HG03039 (cell line): ENCODE measurements at regions not wholly inside any gene's neighbourhood (a gene's known extent, or its start where the extent isn't known, plus 50 kb on each side); places are given as distances from the start of the nearest gene placed in this dataset.

ENCODE experiments used
- ATAC-seq: cut with Tn5 transposase; IDR thresholded peaks from one replicate; pipeline ENCODE4 v1.9.1; 2021; ENCODE audit warnings: mild to moderate bottlenecking, moderate library complexity; ENCODE audit not compliant: unreplicated experiment

DNA sequence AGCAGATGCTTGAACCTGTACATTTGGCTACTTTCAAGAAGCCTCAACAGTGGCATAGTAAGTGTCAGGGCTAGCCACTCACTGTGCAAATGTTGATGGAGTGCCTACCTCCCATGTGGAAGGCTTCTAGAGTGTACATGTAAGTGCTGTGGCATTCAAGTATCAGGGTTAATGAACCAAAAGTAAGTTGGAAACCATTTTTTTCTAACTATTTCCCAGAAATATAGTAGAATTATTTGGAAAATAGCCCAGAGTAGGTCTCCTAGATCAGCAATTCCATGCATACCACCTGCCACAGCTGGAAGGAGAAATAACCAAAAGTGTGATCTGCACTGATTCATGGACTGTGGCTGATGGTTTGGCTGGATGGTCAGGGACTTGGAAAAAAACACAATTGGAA lies 53.3 kb downstream of the FOXD1 start:
- ATAC-seq: no peak

DNA sequence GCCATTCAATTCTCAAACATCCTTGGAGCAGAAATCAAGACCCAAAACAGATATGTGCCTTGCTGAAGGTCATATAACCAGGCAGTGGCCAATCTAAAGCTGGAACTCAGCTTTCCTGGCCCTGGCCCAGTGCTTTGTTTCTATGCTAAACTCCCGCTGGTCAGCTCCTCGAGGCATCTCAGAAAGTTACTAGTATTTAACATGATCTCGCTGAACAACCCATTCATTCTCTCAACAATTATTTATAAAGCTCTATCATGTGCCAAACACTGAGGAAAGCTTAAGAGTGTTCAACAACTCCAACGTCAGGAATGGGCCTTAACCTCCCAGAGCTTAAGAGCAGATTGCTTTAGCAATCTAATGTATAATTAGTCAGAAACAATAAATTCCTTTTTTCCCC lies 54.0 kb downstream of the FOXD1 start:
- ATAC-seq: no peak

DNA sequence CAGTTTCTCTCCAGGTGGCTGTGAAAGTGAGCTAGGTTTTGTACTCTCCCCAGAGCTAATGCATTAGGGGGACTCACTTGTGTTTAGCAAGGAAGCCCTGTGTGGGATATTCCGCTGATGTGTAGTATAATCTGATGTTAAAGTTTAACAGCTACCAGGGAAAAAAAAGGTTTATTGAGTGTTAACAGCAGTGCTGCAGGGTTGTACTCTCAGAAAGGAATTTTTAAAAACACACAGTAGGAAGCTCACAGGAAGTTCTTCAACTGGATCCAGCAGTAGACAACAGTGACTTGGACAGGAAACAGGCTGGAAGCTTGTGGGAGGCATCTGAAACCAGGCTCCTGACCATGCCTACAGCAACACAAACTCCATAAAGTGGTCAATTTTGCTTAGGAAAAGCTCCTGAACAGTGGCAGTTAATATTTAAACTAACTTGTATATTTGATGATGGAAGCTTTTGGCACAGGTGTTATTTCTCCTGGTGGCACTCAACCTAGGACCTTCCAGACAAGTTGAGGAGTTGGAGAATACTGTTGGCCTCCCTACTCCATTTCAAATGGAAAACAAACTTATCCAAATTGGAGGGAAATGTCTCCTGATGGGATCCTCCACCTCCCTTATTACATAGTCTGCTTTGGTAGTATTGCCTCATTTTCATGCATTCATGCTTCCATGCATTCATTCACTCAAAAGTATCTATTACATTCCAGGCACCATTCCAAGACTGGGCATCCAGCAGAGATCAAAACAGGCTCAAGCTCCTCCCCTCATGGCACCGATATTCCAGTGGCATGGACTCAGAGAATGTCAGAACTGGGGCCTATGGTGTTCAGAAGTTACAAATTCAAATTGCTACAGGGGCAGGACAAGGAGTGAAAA lies 54.7 kb downstream of the FOXD1 start:
- ATAC-seq: no peak

DNA sequence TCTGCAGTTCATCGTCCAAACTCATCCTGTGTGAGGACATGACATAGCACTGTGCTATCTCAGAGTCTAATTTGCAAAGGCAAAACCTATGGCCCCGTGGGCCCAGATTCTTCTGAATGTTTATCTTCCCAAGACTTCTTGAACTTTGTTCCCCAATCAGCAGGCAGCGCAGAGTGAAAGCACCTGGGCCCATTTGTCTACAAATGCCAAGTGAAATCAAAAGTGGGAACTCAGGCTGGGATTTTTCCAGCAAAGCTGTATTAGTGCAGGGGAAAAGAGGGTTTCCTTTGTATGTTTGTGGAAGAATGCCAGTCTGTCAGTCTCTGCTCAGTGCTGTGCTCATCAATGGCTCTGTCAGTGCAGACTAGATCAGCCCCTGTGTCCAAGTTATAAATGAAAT lies 55.8 kb downstream of the FOXD1 start:
- no peak for ATAC-seq

DNA sequence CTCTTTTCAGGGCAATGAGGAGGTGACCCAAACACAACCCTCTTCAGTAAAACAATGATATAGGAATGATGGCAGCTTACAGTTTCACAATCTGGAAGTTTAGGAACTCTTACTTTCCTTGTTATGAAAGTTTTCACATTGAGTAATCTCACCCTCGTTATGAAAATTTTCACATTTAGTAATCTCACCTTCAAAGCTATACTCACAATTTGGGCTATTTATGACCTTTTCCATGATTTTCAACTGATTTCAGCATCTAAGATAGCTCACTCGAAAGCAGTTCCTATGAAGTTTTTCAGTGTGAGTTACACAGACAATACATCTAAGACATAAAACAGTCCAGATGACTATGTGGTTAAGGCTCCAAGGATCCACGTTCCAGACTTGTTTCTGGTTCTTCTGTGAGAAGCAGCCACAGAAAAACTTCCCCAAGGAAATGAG lies 57.1 kb downstream of the FOXD1 start:
- ATAC-seq: no peak

DNA sequence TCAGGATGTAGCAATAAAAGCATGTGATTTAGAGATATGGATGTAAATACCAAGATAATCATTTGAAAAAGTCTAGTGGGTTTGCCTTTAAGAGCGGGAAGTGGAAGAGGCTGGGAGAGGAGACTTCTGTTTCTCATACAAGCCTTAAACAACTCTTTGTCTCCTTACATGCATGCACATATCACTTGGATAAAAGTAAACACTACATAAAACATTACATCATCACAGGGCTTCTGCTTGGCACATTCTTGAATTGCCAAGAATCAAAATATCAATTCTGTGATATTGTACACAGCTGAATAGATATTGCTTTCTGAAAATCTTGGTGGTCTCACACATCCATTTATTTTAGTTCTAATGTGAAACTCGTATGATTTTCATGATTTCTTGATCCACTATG lies 57.6 kb downstream of the FOXD1 start:
- no peak for ATAC-seq

DNA sequence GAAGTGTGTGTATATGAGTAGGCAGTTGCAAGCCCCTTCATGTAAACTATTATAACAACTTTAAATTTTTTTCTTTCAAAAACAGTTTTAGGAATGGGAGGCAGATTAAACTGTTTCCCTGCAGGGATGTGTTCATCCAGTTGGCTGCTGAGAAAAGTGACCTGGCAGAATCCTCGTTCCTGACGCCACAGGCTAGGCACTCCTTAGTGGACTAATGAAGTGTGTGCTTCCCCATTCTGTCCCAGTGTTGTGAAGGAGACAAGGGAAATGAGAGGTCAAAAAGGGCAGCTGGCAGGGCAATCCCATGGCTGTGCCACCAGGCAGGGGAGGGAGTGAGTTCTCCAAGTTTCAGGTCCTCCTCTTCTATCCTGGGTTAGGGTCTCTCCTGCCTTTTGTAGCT lies 59.8 kb downstream of the FOXD1 start:
- ATAC-seq: no peak

DNA sequence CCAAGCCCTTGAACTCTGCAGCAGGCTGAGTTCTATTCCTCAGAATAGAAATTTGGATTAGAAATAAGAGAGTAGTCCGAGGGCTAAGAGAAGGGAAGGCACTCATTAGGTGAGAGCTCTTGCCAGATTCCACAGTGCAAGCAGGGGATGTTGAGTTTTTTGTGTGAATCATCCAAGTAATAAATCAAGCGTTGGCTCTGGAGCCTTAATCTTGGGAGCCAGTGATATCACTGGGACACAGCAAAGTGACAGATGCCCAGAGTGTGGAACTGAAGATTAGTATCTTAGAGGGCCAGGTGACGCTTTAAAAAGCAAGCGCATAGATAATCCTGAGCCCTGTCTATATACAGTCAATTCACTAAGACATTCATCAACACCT lies 60.3 kb downstream of the FOXD1 start:
- no peak for ATAC-seq

DNA sequence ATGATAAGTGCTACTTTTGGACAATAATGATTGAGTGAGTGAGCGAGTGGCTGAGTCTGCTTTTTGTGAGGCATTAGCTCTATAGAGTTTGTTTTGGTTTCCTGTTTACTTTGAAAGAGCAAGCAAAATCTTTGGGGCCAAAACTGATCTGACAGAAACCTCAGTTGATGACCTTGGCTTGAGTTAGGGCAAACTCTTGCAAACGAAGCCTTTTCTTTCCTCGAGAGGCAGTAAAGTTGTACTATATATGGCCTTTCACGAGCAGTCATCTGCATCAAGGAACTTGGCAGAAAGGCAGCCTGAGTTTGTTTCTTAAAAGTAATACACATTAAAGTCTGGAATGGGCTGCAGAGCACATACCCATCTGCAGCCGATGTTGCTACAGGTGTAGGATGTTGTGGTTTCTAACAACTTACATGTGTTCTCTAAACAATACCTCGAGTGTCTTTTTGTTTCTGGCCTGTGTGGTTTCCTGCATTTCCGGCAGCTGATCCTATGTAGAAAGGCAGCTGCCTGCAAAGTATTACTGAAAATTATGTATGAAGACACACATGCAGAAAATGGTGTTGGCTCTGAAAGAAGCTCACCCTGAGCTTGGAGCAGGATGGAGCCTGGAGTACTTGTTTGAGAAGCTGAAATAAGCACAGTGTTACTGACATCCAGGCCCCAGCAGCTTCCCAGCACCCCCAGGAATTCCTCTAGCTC lies 60.8 kb downstream of the FOXD1 start:
- peak; percentile 93 for ATAC-seq

DNA sequence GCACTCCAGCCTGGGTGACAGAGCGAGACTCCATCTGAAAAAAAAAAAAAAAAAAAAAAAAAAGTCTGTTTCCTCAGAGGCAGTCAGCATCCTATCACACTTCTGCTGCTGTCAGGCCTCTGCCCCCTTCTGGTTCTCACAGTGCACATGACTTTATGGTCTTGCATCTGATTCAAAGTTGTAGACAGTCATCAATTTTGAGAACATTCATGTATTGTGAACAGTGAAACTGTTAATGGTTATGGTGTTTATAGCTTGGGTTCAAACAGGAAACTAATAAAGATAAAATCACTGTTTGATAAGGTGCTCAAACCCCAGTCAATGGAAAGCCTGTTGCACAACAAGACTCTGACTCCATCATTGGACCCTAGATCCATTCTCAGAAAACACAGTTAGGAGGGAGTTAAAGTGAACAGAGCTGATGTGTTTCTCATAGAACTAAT lies 61.4 kb downstream of the FOXD1 start:
- ATAC-seq: no peak

DNA sequence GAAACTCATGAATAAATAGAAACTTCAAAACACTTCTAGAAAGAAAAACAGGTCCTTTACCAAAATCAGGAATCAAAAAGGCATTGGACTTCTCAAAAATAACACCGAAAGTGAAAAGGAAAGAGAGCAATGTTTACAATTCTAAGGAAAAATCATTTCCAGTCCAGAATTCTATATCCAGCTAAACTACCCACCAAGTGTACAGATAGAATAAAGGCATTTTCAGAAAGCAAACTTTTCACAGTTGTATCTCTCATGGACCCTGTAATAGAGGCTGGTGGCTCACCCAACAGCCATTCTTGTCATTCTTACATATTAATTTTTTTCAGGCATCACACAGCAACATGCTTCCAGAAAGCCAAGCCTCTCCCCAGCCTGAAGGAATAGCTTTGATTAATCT lies 63.7 kb downstream of the FOXD1 start:
- ATAC-seq: no peak

DNA sequence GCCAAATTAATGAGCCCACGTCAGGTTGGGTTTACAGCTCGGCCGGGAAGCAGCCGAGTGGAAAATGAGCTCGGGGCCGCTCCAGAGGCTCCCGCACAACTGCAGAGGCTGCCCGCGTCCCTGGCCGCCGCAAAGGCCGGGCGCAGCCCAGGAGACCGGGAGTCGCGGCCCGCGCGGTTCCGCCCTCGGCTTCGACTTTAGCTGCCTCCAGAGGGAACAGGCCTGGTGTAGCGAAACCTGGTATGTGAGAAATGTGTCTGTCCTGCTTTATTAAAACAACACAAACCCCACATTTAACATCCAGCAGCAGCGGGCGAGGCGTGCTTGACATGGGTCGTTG lies 66.2 kb downstream of the FOXD1 start:
- ATAC-seq: no peak

DNA sequence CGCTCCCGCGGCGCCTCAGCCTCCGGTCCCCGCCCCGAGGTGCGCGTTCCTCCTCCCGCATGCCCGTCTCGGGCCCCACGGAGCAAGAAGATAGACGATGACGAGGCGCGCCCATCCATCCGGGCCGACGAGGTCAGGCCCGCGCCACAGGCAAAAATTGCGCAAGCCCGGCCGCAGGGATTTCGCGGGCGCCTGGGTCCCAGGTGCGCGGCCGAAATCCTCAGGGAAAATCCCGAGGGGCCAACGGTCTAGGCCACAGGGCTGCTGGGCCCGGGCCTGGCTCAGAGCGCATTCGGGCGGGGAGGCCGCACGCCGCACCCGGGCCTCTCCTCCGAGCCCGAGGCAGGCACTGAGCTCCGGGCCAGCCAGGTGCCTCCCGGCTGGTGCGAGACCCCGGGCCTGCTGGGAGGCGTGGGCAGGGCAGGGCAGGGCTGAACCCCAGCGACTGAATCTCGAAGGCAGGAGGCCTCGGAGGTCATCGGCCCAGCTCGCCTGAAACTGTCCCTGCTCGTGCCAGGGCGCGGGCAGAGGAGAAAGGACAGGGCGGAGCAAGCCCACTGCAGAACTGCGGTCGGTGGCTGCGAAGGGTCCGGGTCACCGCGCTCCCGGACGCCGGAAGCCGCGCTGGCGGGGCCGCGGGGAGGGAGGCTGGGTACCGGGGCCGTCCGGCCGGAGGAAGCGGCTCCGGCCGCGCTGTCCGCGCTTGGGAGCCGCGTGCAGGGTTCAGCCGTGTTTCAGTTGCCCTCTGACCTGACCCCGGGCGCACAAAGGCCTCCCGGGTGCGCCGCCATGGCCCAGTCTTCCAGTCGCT lies 66.8 kb downstream of the FOXD1 start:
- no peak for ATAC-seq

DNA sequence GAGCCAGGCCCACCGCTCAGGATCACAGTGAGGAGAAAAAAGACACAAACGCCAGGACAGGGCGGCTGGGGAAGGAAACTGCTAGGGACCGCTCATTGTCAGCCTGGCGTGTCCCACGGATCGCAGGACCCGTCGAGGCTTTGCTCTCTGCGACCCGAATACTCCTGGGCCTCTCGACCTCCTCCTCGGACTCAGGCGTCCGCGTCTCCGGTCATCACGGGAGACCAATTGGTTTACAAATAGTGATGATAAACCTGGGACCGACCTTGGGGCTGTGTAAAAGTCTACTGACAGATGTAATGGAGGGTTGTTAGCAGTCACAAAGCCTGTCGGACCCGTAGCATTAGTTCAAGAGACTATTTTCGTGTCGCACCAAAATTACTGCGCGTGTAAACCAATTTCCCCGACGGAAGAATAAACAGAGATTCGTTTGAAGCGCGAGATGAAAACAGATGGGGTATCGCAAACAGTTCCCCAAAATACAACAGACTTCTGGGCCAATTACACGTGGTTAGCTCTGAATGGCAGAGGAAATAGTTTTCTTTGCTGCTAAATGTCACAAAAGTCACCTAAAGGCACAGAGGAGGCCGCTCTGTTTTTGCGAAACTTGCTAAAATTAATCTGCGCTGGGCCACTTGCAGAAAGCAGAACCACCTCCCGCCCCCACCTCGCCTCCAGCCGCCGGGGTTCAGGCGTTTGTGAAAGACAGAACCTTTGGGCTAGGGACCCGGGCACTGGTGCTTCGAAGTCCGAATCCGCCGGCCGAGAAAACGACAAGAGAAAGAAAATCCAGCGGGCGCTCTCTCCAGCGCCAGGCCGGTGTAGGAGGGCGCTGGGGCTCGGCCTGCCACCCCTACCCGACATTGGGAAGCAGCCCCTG lies 67.6 kb downstream of the FOXD1 start:
- no peak for ATAC-seq

DNA sequence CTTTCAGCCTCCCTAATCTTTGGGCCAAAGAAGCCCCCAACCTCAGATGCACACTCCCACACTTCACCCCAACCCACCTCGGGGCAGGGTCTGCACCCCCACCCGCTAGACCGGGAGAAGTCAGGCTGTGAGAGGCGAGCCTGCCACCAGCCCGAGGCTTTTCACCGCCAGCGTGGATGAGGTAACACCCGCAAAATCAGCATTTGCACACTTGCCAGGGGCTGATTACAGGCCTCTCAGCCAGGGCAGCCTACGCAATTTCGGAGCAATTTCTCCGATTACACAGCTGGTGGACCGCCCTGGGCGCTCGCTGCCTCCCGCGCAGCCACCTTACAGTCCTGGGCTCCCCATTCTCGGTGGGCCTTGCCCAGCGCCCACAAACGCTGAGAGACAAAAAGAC lies 68.5 kb downstream of the FOXD1 start:
- ATAC-seq: no peak

DNA sequence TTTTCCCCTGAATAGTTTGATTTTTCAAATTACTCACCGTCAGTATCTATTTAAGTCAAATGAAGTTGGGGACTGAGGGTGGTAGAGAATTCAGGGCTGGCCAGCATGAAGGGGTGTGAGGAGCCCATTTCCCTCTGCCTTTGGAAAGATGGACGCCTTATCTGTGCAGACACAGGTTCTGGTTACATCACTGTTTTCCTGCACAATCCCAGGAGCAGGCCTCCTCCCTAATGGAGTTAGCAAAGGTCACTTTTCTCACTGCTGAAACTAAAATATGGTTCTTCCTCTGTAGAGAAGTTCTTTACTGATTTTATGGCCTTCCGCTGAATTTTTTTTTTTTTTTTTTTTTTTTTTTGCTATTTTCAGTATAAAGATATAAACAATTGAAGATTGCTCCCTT lies 69.1 kb downstream of the FOXD1 start:
- no peak for ATAC-seq

DNA sequence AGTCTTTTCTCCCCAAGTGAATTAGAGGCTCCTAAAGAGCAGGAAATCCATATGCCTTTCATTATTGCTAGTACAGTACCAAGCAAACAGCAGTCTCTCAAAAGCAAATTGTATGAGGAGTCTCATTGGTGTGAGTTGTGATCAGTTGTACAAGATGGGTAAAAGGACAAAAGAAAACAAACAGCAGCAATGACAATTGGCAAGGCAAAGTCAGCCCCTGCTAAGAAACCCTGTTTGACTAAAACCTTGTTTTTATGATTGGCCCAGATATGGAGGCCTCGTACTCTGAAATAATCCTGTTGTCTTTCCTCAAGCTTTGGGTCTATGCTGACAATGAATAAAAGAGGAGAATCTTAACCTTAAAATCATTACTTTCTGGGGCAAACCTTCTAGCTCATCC lies 69.8 kb downstream of the FOXD1 start:
- ATAC-seq: no peak

DNA sequence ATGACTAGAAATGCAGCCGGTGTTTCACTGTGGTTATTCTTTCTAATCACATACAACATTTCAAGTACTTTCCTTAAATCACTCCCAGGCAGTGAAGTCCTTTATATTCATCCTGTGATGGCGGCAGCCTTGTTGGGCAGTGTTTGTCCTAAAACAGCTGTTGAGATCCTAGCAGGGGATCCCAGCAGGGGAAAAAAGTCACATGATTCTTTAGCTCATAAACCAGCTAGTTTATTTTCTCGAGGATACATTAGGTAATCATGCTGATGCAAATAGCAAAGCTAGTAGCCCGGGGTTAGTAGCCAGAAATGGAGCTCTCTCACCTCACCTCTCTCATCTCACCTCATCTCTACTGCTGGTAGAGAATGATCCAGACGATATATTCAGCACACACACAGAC lies 70.5 kb downstream of the FOXD1 start:
- no peak for ATAC-seq

DNA sequence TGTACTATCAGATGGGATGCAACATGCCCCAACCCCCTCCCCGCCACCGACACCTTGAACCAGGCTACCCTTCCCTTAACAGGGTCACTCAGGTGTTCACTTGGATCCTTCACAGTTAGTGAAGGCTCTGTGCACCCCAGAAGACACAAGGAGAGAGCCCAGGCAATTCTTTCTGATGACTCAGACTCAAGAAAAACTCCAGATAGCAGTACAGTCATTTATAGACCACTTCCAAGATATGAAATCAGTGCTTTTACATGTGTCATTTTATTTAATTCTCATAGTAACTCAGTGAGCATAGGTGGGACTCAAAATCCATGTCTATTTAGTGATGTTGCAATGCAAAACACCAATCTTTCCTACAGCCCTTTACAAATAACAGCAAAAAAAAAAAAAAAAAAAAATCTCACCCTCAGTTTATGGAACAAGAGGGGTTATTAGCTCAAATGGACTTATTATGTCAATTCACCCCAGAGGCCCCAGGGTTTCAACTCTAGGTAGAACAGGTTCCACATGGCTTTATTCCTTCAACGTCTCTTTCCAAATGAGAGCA lies 71.9 kb downstream of the FOXD1 start:
- ATAC-seq: no peak

DNA sequence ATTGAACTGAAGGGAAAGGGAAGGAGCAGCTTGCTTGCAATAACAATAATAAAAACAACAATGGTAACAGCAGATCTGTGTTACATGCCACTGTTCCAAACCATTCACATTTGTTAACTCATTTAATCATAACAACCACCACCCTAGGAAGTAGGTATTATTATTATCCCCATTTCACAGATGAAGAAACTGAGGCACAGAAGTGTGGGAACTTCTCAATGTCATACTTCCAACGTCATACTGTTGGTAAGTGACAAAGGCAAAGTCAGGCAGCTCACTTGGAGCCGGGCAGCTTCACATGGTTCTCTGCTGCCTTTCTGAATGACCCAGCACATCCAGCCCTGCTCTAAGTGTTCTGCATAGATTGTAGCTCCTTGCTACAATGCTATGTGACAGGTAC lies 72.6 kb downstream of the FOXD1 start:
- ATAC-seq: no peak

DNA sequence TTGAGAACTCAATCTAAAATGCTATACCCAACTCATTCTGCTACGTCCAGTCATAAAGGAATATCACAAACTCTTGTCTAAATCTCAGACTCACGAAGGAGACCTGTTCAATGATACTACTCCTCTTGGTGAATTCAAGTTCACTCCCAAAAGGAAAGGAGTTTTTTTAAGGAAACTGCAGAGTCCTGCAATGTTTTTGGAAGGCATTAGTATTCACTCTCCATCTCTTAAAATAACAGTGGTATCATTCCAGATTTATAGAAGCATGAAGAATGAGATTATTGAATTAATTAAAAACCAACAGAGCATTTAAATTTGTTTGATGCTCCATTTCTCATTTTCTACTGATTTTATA lies 73.4 kb downstream of the FOXD1 start:
- ATAC-seq: no peak
